ENCODE measurements at regions not wholly inside any gene's neighbourhood (a gene's known extent, or its start where the extent isn't known, plus 50 kb on each side); places are given as distances from the start of the nearest gene placed in this dataset.

GRCh38 chr5:123717139-123717538, 205.2 kb downstream of the CSNK1G3 start:
- TF ChIP-seq CTCF (IDR thresholded peaks at IDR 0.05; ENCODE audit: low read depth, low read length, missing control alignments), result no peak
- in situ Hi-C loops (cut with HindIII; ENCODE audit: low pct_ligation_motif_present, low sequenced_read_pairs), result no loop called here
- no peak overlapping the region for H3K27ac ChIP-seq
- H3K27me3 ChIP-seq (replicated peaks), result no peaks in the 10 kb centered on the region
- H3K36me3 ChIP-seq (replicated peaks), result no peaks in the 10 kb centered on the region
- no peak overlapping the region for H3K4me3 ChIP-seq (ENCODE audit: low read depth, low read length)
- peak; percentile 47 for DNase-seq

- H3K27ac ChIP-seq, result no peak overlapping the region
- in situ Hi-C loops (cut with HindIII; ENCODE audit: low pct_ligation_motif_present, low sequenced_read_pairs), result no loop called here
- H3K36me3 ChIP-seq (replicated peaks), result no peaks in the 10 kb centered on the region
- no peak for DNase-seq
- H3K4me3 ChIP-seq (ENCODE audit: low read depth, low read length), result no peak overlapping the region
- no peak for TF ChIP-seq CTCF (IDR thresholded peaks at IDR 0.05; ENCODE audit: low read depth, low read length, missing control alignments)
- no peaks in the 10 kb centered on the region for H3K27me3 ChIP-seq (replicated peaks)
Observed at GRCh38 chr5:123710031-123710430, 198.1 kb downstream of the CSNK1G3 start.

- in situ Hi-C loops (cut with HindIII; ENCODE audit: low pct_ligation_motif_present, low sequenced_read_pairs), result no loop called here
- H3K36me3 ChIP-seq (replicated peaks), result no peaks in the 10 kb centered on the region
- no peak overlapping the region for H3K4me3 ChIP-seq (ENCODE audit: low read depth, low read length)
- no peak for DNase-seq
- H3K27me3 ChIP-seq (replicated peaks), result no peaks in the 10 kb centered on the region
- H3K27ac ChIP-seq, result peak overlapping the region; percentile 87
- TF ChIP-seq CTCF (IDR thresholded peaks at IDR 0.05; ENCODE audit: low read depth, low read length, missing control alignments), result no peak
Observed at GRCh38 chr5:123709422-123709821, 197.4 kb downstream of the CSNK1G3 start.

GRCh38 chr5:123708074-123708806, 196.3 kb downstream of the CSNK1G3 start:
- no peak for TF ChIP-seq CTCF (IDR thresholded peaks at IDR 0.05; ENCODE audit: low read depth, low read length, missing control alignments)
- H3K27ac ChIP-seq, result peak overlapping the region; percentile 87
- peak; percentile 94 for DNase-seq

GRCh38 chr5:123706531-123706930, 194.6 kb downstream of the CSNK1G3 start:
- in situ Hi-C loops (cut with HindIII; ENCODE audit: low pct_ligation_motif_present, low sequenced_read_pairs), result no loop called here
- Histone ChIP-seq H3K27me3 (replicated peaks) (no peaks in the 10 kb centered on the region), H3K4me3 (ENCODE audit: low read depth, low read length) (no peak overlapping the region), H3K36me3 (replicated peaks) (no peaks in the 10 kb centered on the region), H3K27ac (no peak overlapping the region)
- no peak for TF ChIP-seq CTCF (IDR thresholded peaks at IDR 0.05; ENCODE audit: low read depth, low read length, missing control alignments)
- DNase-seq, result no peak

More at GRCh38 chr5:123708074-123708806, 196.3 kb downstream of the CSNK1G3 start:
- Histone ChIP-seq H3K36me3 (replicated peaks) (no peaks in the 10 kb centered on the region), H3K4me3 (ENCODE audit: low read depth, low read length) (no peak overlapping the region), H3K27me3 (replicated peaks) (no peaks in the 10 kb centered on the region)
- in situ Hi-C loops (cut with HindIII; ENCODE audit: low pct_ligation_motif_present, low sequenced_read_pairs), result no loop called here

- Histone ChIP-seq H3K36me3 (replicated peaks) (no peaks in the 10 kb centered on the region), H3K4me3 (ENCODE audit: low read depth, low read length) (no peak overlapping the region), H3K27me3 (replicated peaks) (no peaks in the 10 kb centered on the region), H3K27ac (no peak overlapping the region)
- DNase-seq, result no peak
- in situ Hi-C loops (cut with HindIII; ENCODE audit: low pct_ligation_motif_present, low sequenced_read_pairs), result no loop called here
- no peak for TF ChIP-seq CTCF (IDR thresholded peaks at IDR 0.05; ENCODE audit: low read depth, low read length, missing control alignments)
Observed at GRCh38 chr5:123705741-123706140, 193.8 kb downstream of the CSNK1G3 start.
